ENCODE measurements at regions not wholly inside any gene's neighbourhood (a gene's known extent, or its start where the extent isn't known, plus 50 kb on each side); places are given as distances from the start of the nearest gene placed in this dataset.
"Not testable (repeated sequence)": the region's sequence is repeated elsewhere in the genome, so short reads cannot be mapped to it uniquely, and the experiment has no call there.

- DNase-seq = peak; percentile 14
These were observed 460.3 kb downstream of the ZNF33B start for GRCh38 chr10:42177793-42178689.

GRCh38 chr10:42177077-42177792 is 461.1 kb downstream of the ZNF33B start:
- DNase-seq = no peak

DNA sequence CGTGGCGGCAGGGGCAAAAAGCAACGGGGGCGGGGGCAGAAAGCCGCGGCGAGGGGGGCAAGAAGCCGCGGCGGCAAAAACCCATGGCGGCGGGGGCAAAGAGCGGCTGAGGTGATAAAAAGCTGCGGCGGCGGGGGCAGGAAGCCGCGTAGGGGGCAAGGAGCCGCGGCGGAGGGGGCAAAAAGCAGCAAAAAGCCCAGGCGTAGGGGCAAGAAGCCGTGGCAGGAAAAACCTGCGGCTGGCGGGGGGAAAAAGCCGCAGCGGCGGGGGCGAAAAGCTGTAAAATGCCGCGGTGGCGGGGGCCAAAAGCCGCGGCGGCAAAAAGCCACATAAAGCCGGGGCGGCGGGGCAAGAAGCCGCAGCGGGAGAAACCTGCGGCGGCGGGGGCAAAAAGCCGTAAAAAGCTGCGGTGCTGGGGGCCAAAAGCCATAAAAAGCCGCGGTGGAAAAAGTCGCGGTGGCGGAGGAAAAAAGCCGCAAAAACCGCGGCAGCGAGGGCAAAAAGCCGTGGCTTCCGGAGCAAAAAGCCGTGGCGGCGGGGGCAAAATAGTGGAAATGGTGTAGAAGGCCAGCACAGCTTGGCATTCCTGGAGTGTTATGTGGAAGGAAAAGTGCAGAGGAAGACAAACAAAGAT is 487.8 kb downstream of the ZNF33B start:
- no peak for DNase-seq

- no peak for DNase-seq
These were observed 488.5 kb downstream of the ZNF33B start for GRCh38 chr10:42149722-42150427.

- DNase-seq = no peak
These were observed 489.2 kb downstream of the ZNF33B start for GRCh38 chr10:42149027-42149700.

DNA sequence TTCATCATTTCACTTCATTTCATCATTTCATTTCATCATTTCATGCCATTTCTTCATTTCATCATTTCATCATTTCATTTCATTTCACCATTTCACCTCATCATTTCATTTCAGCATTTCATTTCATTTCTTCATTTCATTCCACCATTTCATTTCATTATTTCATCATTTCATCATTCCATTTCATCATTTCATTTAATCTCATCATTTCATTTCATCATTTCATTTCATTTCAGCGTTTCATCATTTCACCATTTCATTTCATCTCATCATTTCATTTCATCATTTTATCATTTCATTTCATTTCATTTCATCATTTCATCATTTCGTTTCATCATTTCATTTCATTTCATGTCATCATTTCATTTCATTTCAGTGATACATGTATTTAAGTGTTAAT is 492.2 kb downstream of the ZNF33B start:
- not testable (repeated sequence) for DNase-seq

GRCh38 chr10:42138023-42138422 is 500.3 kb downstream of the ZNF33B start:
- not testable (repeated sequence) for DNase-seq

GRCh38 chr10:42113158-42113450 is 525.3 kb downstream of the ZNF33B start:
- no peak for DNase-seq

GRCh38 chr10:42112331-42113157 is 525.8 kb downstream of the ZNF33B start:
- no peak for DNase-seq

GRCh38 chr10:42111661-42112330 is 526.6 kb downstream of the ZNF33B start:
- no peak for DNase-seq

DNA sequence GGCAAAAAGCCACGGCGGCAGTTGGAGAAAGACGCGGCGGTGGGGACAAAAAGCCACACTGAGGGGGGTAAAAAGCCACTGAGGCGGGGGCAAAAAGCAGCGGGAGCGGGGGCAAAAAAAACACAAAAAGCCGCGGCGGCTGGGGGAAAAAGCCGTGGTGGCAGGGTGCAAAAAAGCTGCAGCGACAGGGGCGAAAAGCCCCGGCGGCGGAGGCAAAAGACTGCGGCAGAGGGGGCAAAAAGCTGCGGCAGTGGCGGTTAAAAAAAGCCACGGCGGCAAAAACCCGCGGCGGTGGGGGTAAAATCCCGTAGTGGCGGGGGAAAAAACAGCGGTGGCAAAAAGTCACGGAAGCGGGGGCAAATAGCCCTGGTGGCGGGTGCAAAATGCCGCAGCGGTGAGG is 527.3 kb downstream of the ZNF33B start:
- DNase-seq = no peak
